Trophoblast cell (in vitro differentiated cells and primary cell): ENCODE measurements at regions not wholly inside any gene's neighbourhood (a gene's known extent, or its start where the extent isn't known, plus 50 kb on each side); places are given as distances from the start of the nearest gene placed in this dataset.

Source experiments
- DNase-seq, 2 donors: peaks; one replicate each; pipeline ENCODE4 v3.0.0-alpha.2; 2016
- H2AFZ ChIP-seq: 2 replicates; pipeline ENCODE4 v1.6.1; 2013; ENCODE audit warnings: low read length, moderate library complexity, mild to moderate bottlenecking; ENCODE audit not compliant: insufficient read depth, poor library complexity
- H2AK5ac ChIP-seq: 2 replicates; pipeline ENCODE4 v1.6.1; 2013; ENCODE audit warnings: mild to moderate bottlenecking, low read length
- H2BK120ac ChIP-seq: 2 replicates; pipeline ENCODE4 v1.6.1; 2013; ENCODE audit warnings: low read length, mild to moderate bottlenecking, moderate library complexity; ENCODE audit not compliant: insufficient read depth, poor library complexity
- H2BK12ac ChIP-seq: 2 replicates; pipeline ENCODE4 v1.6.1; 2013; ENCODE audit warnings: mild to moderate bottlenecking, low read length, moderate library complexity
- H2BK5ac ChIP-seq: 2 replicates; pipeline ENCODE4 v1.6.1; 2013; ENCODE audit warnings: low read length, low read depth, moderate library complexity, mild to moderate bottlenecking; ENCODE audit not compliant: poor library complexity
- H3K14ac ChIP-seq: 2 replicates; pipeline ENCODE4 v1.6.1; 2013; ENCODE audit warnings: mild to moderate bottlenecking, low read length
- H3K18ac ChIP-seq: 2 replicates; pipeline ENCODE4 v1.6.1; 2013; ENCODE audit warnings: mild to moderate bottlenecking, low read length
- H3K23ac ChIP-seq: 2 replicates; pipeline ENCODE4 v1.6.1; 2013; ENCODE audit warnings: low read length
- H3K27ac ChIP-seq: 2 replicates; pipeline ENCODE4 v1.5.1; 2013; ENCODE audit warnings: low read depth, mild to moderate bottlenecking, inconsistent platforms, low read length, moderate library complexity
- H3K27me3 ChIP-seq: 2 replicates; pipeline ENCODE4 v1.6.1; 2013; ENCODE audit warnings: inconsistent platforms, mild to moderate bottlenecking, low read length, moderate library complexity; ENCODE audit not compliant: insufficient read depth
- H3K36me3 ChIP-seq, 2 experiments: 1 replicate in 1 of 2; 2 replicates in 1 of 2; pipeline ENCODE4 v1.6.1; 2013; ENCODE audit warnings: low read length in 2 of 2, mild to moderate bottlenecking in 2 of 2, moderate library complexity in 1 of 2; ENCODE audit not compliant: insufficient read depth in 2 of 2, control insufficient read depth in 1 of 2
- H3K4ac ChIP-seq: 2 replicates; pipeline ENCODE4 v1.6.1; 2013; ENCODE audit warnings: low read depth, mild to moderate bottlenecking, low read length, moderate library complexity
- H3K4me1 ChIP-seq, 2 experiments: 1 replicate in 1 of 2; 2 replicates in 1 of 2; pipeline ENCODE4 v1.6.1; 2013; ENCODE audit warnings: low read length in 2 of 2, mild to moderate bottlenecking in 2 of 2, moderate library complexity in 1 of 2; ENCODE audit not compliant: insufficient read depth in 2 of 2, control insufficient read depth in 1 of 2
- H3K4me2 ChIP-seq: 2 replicates; pipeline ENCODE4 v1.6.1; 2013; ENCODE audit warnings: inconsistent platforms, mild to moderate bottlenecking, low read length, moderate library complexity
- H3K4me3 ChIP-seq: 2 replicates; pipeline ENCODE4 v1.5.1; 2013; ENCODE audit warnings: mild to moderate bottlenecking, low read depth, low read length, inconsistent platforms
- H3K79me1 ChIP-seq: one replicate; pipeline ENCODE4 v1.6.1; 2013; ENCODE audit warnings: low read length
- H3K79me2 ChIP-seq: 2 replicates; pipeline ENCODE4 v1.6.1; 2013; ENCODE audit warnings: low read length, mild to moderate bottlenecking; ENCODE audit not compliant: control insufficient read depth, insufficient read depth, poor library complexity
- H3K9ac ChIP-seq: 2 replicates; pipeline ENCODE4 v1.6.1; 2013; ENCODE audit warnings: mild to moderate bottlenecking, low read length
- H3K9me3 ChIP-seq: 2 replicates; pipeline ENCODE4 v1.6.1; 2013; ENCODE audit warnings: low read depth, mild to moderate bottlenecking, control low read depth, inconsistent platforms, low read length; ENCODE audit not compliant: insufficient read depth
- H4K12ac ChIP-seq: 2 replicates; pipeline ENCODE4 v1.6.1; 2013; ENCODE audit warnings: low read depth, mild to moderate bottlenecking, low read length, moderate library complexity
- H4K8ac ChIP-seq: 2 replicates; pipeline ENCODE4 v1.6.1; 2013; ENCODE audit warnings: low read depth, mild to moderate bottlenecking, low read length, moderate library complexity
- H4K91ac ChIP-seq: one replicate; pipeline ENCODE4 v1.6.1; 2013; ENCODE audit warnings: low read depth, mild to moderate bottlenecking, low read length, moderate library complexity
- WGBS: extraction: QIAGEN DNeasy Blood & Tissue Kit; methylation state at CpG from one replicate; pipeline ENCODE4 v1.1.7; 2013; ENCODE audit warnings: missing lambda C conversion rate; ENCODE audit not compliant: insufficient read length, insufficient coverage; ENCODE audit errors: extremely low coverage; 5-methylcytosine and 5-hydroxymethylcytosine counted together

DNA sequence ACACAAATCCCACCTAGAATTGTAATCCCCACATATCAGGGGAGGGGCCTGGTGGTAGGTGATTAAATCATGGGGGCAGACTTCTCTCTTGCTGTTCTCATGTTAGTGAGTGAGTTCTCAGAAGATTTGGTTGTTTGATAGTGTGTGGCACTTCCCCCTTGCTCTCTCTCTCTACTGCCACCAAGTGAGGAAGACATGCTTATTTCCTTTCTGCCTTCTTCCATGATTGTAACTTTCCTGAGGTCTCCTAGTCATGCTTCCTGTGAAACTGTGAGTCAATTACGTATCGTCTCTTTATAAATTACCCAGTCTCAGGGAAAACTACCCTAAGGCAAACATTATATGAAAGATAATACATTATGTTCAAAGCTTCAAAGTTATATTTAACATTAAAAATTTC lies 1297.5 kb upstream of the CITED2 start:
- Histone ChIP-seq H3K4me2 (no peak overlapping the region), H4K91ac (no peak overlapping the region), H3K79me2 (no peaks in the 10 kb centered on the region), H3K4me1 (no peaks in the 10 kb centered on the region), H4K12ac (no peak overlapping the region), H3K4me3 (no peak overlapping the region), H3K27me3 (no peaks in the 10 kb centered on the region), H4K8ac (no peak overlapping the region), H2AK5ac (no peak overlapping the region), H2BK120ac (no peak overlapping the region), H2BK12ac (no peak overlapping the region), H3K4ac (no peak overlapping the region), H3K36me3 (no peaks in the 10 kb centered on the region), H3K9me3 (no peaks in the 10 kb centered on the region), H2AFZ (no peak overlapping the region), H3K14ac (no peak overlapping the region), H3K23ac (no peak overlapping the region), H2BK5ac (no peak overlapping the region), H3K9ac (no peak overlapping the region), H3K18ac (no peak overlapping the region), H3K79me1 (no peaks in the 10 kb centered on the region), H3K27ac (no peak overlapping the region)
- WGBS = no CpG with 5 or more reads among the region's 2 CpGs
- DNase-seq = no peak

DNA sequence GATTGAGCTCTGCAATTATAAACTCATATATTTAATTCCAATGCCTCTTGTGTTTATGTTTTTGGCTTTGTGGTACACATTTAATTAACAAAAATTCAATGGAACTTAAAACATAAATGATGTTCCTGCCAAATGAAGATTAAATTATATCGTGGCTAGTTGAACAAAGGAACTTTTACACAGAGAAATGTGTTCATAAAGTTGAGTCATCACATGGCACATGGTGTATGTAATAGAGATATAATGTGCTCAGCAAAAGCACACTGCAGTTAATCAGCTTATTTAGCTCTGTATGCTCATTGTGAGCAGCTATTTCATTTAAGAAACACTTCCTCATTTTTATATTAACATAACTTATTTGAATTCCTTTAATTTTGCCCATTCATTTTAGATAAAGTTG lies 1295.6 kb upstream of the CITED2 start:
- no CpG with 5 or more reads among the region's 1 CpG for WGBS
- H3K27me3 ChIP-seq = no peaks in the 10 kb centered on the region

DNA sequence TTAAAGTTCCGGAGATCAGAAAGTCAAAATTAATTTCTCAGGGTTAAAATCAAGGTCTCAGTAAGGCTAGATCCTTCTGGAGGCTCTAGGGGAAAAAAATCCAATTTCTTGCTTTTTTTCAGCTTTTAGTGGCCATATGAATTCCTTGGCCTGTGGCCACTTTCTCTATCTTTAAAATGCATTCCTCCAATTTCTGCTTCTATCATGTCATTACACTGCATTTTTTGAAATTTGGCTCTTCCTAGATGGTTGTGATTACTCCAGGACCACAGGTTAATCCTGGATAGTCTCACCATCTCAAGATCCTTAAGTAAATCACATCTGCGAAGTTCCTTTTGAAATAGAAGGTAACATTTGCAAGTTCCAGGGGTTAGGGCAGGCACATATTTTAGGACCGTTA lies 1294.9 kb upstream of the CITED2 start:
- H3K4ac ChIP-seq = no peak overlapping the region
- H3K27ac ChIP-seq = no peak overlapping the region
- no peak overlapping the region for H3K4me3 ChIP-seq
- H4K12ac ChIP-seq = no peak overlapping the region
- no peak overlapping the region for H2BK120ac ChIP-seq
- H3K14ac ChIP-seq = no peak overlapping the region
- no peak overlapping the region for H3K9ac ChIP-seq
- H3K79me1 ChIP-seq = no peaks in the 10 kb centered on the region
- H3K27me3 ChIP-seq = no peaks in the 10 kb centered on the region
- no peak overlapping the region for H2AK5ac ChIP-seq
- no CpG with 5 or more reads among the region's 3 CpGs for WGBS
- no peaks in the 10 kb centered on the region for H3K79me2 ChIP-seq
- no peaks in the 10 kb centered on the region for H3K36me3 ChIP-seq
- H2BK5ac ChIP-seq = no peak overlapping the region
- H3K4me2 ChIP-seq = no peak overlapping the region
- H2BK12ac ChIP-seq = no peak overlapping the region
- no peak overlapping the region for H3K18ac ChIP-seq
- no peaks in the 10 kb centered on the region for H3K9me3 ChIP-seq
- DNase-seq = no peak
- no peak overlapping the region for H4K8ac ChIP-seq
- no peak overlapping the region for H3K23ac ChIP-seq
- no peak overlapping the region for H2AFZ ChIP-seq
- H3K4me1 ChIP-seq = no peaks in the 10 kb centered on the region
- H4K91ac ChIP-seq = no peak overlapping the region

More for the DNA sequence above, 1295.6 kb upstream of the CITED2 start:
- no peak overlapping the region for H3K23ac ChIP-seq
- H3K79me1 ChIP-seq = no peaks in the 10 kb centered on the region
- no peak overlapping the region for H3K18ac ChIP-seq
- H4K8ac ChIP-seq = no peak overlapping the region
- no peak overlapping the region for H3K9ac ChIP-seq
- H3K27ac ChIP-seq = no peak overlapping the region
- H3K4ac ChIP-seq = no peak overlapping the region
- no peak overlapping the region for H3K4me2 ChIP-seq
- no peak overlapping the region for H2AFZ ChIP-seq
- H4K12ac ChIP-seq = no peak overlapping the region
- H3K14ac ChIP-seq = no peak overlapping the region
- H3K36me3 ChIP-seq = no peaks in the 10 kb centered on the region
- H3K4me1 ChIP-seq = no peaks in the 10 kb centered on the region
- H2BK5ac ChIP-seq = no peak overlapping the region
- H2BK120ac ChIP-seq = no peak overlapping the region
- DNase-seq = no peak
- H3K9me3 ChIP-seq = no peaks in the 10 kb centered on the region
- H3K4me3 ChIP-seq = no peak overlapping the region
- no peak overlapping the region for H2BK12ac ChIP-seq
- no peaks in the 10 kb centered on the region for H3K79me2 ChIP-seq
- H4K91ac ChIP-seq = no peak overlapping the region
- no peak overlapping the region for H2AK5ac ChIP-seq

DNA sequence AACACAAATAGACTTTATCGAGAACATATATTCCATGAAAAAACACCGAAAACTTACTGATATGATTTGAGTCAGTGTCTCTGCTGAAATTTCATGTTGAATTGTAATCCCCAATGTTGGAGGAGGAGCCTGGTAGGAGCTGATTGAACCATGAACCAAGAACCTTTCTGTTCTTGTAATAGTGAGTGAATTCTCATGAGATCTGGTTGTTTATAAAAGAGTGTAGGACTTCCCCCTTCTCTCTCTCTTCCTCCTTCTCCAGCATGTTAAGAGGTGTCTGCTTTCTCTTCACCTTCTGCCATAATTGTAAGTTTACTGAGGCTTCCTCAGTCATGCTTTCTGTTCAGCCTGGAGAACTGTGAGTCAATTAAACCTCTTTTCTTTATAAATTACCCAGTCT lies 1289.3 kb upstream of the CITED2 start:
- Histone ChIP-seq H3K27me3 (no peaks in the 10 kb centered on the region), H3K4me1 (no peaks in the 10 kb centered on the region), H4K91ac (no peak overlapping the region), H3K4ac (no peak overlapping the region), H2AFZ (no peak overlapping the region), H3K18ac (no peak overlapping the region), H2BK12ac (no peak overlapping the region), H4K12ac (no peak overlapping the region), H3K9ac (no peak overlapping the region), H3K36me3 (no peaks in the 10 kb centered on the region), H3K4me3 (no peak overlapping the region), H3K27ac (no peak overlapping the region), H3K14ac (no peak overlapping the region), H4K8ac (no peak overlapping the region), H2AK5ac (no peak overlapping the region), H3K9me3 (no peaks in the 10 kb centered on the region), H2BK5ac (no peak overlapping the region), H3K79me1 (no peaks in the 10 kb centered on the region), H3K4me2 (no peak overlapping the region), H2BK120ac (no peak overlapping the region), H3K23ac (no peak overlapping the region), H3K79me2 (no peaks in the 10 kb centered on the region)
- no CpG with 5 or more reads among the region's 2 CpGs for WGBS
- DNase-seq = no peak
